Adrenal gland (tissue), 9 donors: ENCODE measurements at regions not wholly inside any gene's neighbourhood (a gene's known extent, or its start where the extent isn't known, plus 50 kb on each side); places are given as distances from the start of the nearest gene placed in this dataset.
A peak's percentile ranks its signal among the peaks of the same experiment; 100 is the strongest.

Source experiments
- DNase-seq, 7 donors: peaks; one replicate each; pipeline ENCODE4 v3.0.0-alpha.2; 2019 to 2020
- H3K27ac ChIP-seq, 5 donors: fragments of 200-600 bp; sonication (generic) in 4 of 5; 1 replicate in 3 of 5; 2 replicates in 2 of 5; pipeline versions ENCODE4 v1.5.1 to v1.8.0; 2016 to 2020; ENCODE audit warnings: mild to moderate bottlenecking in 1 of 5
- H3K27me3 ChIP-seq: fragments of 200-600 bp; 2 replicates; pipeline ENCODE4 v1.8.0; 2021
- H3K36me3 ChIP-seq, 2 donors: fragments of 200-600 bp; replicated peaks in 1 of 2; 1 replicate in 1 of 2; 2 replicates in 1 of 2; pipeline versions ENCODE4 v1.5.1 to v1.8.0; 2018 to 2022
- H3K4me1 ChIP-seq, 2 donors: fragments of 200-600 bp; replicated peaks in 1 of 2; 1 replicate in 1 of 2; 2 replicates in 1 of 2; pipeline versions ENCODE4 v1.5.1 to v1.8.0; 2018 to 2021
- H3K4me3 ChIP-seq, 4 donors: fragments of 200-600 bp; sonication (generic) in 3 of 4; one replicate each; pipeline ENCODE4 v1.5.1; 2016 to 2018
- H3K9me3 ChIP-seq, 3 donors: fragments of 200-600 bp; sonication (generic) in 1 of 3; replicated peaks in 1 of 3; 1 replicate in 2 of 3; 2 replicates in 1 of 3; pipeline versions ENCODE4 v1.5.1 to v1.8.0; 2016 to 2021
- CTCF ChIP-seq, 6 experiments: fragments of 450-650 bp in 4 of 6; fragments of 200-600 bp in 2 of 6; sonication (generic) in 1 of 6; IDR thresholded peaks; 1 replicate in 5 of 6; 2 replicates in 1 of 6; pipeline versions ENCODE4 v1.5.1 to v1.8.0; 2016 to 2021; ENCODE audit warnings: antibody characterized with exemption in 6 of 6, mild to moderate bottlenecking in 2 of 6, moderate library complexity in 1 of 6
- POLR2A ChIP-seq, 2 donors: fragments of 450-650 bp; IDR thresholded peaks; one replicate each; pipeline ENCODE4 v1.6.1; 2017; ENCODE audit warnings: antibody characterized with exemption in 2 of 2, mild to moderate bottlenecking in 2 of 2, moderate library complexity in 1 of 2
- WGBS, 4 donors: extraction: QIAGEN DNeasy Blood & Tissue Kit in 2 of 4; methylation state at CpG; one replicate each; pipeline versions ENCODE4 v1.1.5 to v1.1.7; 2013 to 2017; 5-methylcytosine and 5-hydroxymethylcytosine counted together
- intact Hi-C, 2 donors: fragments of 100-400 bp; cut with DNase I; formaldehyde crosslinking; loops; one replicate each; pipeline versions ENCODE4 v1.14.1 to v1.15.0; 2022 to 2023
- donor health status: healthy with polysubstance abuse.
- donor health status: Bipolar disorder and iron deficiency.
- donor health status: DM: yes; HTN: yes; CAD: no.
- donor health status: DM: no; HTN: no; CAD: no.
- donor health status: DM: no; HTN: no; CAD: no.

- Histone ChIP-seq H3K4me1 (no peaks in the 10 kb centered on the region), H3K27ac (no peak overlapping the region), H3K36me3 (no peaks in the 10 kb centered on the region), H3K4me3 (no peak overlapping the region), H3K9me3 (no peaks in the 10 kb centered on the region), H3K27me3 (no peaks in the 10 kb centered on the region)
- TF ChIP-seq POLR2A (IDR thresholded peaks at IDR 0.05) (no peak), CTCF (IDR thresholded peaks at IDR 0.05) (no peak)
- intact Hi-C loops = no loop called here
- no peak for DNase-seq
- 75 to 94% (median 89%) methylated on average over 1 of the region's 1 CpG for WGBS, 4 donors
Measured at GRCh38 chr13:74674720-74675119, 540.5 kb upstream of the KLF12 start.

GRCh38 chr13:74669149-74669548, 534.9 kb upstream of the KLF12 start:
- no peak overlapping the region for H3K27ac ChIP-seq
- TF ChIP-seq POLR2A (IDR thresholded peaks at IDR 0.05) (no peak), CTCF (IDR thresholded peaks at IDR 0.05) (no peak)
- H3K36me3 ChIP-seq = no peaks in the 10 kb centered on the region
- H3K4me1 ChIP-seq = no peaks in the 10 kb centered on the region
- H3K27me3 ChIP-seq = no peaks in the 10 kb centered on the region
- no peaks in the 10 kb centered on the region for H3K9me3 ChIP-seq
- H3K4me3 ChIP-seq = no peak overlapping the region
- intact Hi-C loops = no loop called here
- no peak for DNase-seq

- 75 to 82% (median 77%) methylated on average over 3 of the region's 3 CpGs for whole genome bisulfite sequencing, 4 donors
- Histone ChIP-seq H3K4me1 (no peaks in the 10 kb centered on the region), H3K36me3 (no peaks in the 10 kb centered on the region), H3K4me3 (no peak overlapping the region), H3K9me3 (no peaks in the 10 kb centered on the region), H3K27me3 (no peaks in the 10 kb centered on the region), H3K27ac (no peak overlapping the region)
- intact Hi-C loops = no loop called here
- DNase-seq = no peak
- TF ChIP-seq POLR2A (IDR thresholded peaks at IDR 0.05) (no peak), CTCF (IDR thresholded peaks at IDR 0.05) (no peak)
Measured at GRCh38 chr13:74667656-74668203, 533.5 kb upstream of the KLF12 start.

GRCh38 chr13:74662905-74663304, 528.7 kb upstream of the KLF12 start:
- Histone ChIP-seq H3K9me3 (no peaks in the 10 kb centered on the region), H3K4me1 (no peaks in the 10 kb centered on the region), H3K27me3 (no peaks in the 10 kb centered on the region), H3K4me3 (no peak overlapping the region), H3K27ac (no peak overlapping the region), H3K36me3 (no peaks in the 10 kb centered on the region)
- intact Hi-C loops = no loop called here
- no peak for TF ChIP-seq CTCF (IDR thresholded peaks at IDR 0.05)
- TF ChIP-seq POLR2A (IDR thresholded peaks at IDR 0.05) = no peak
- DNase-seq = peak in 4 of 7 donors; percentile 10 to 28 (median 22)
- WGBS, 4 donors = 73 to 86% (median 79%) methylated on average over 2 of the region's 2 CpGs
